NCI-H2171 (cell line): ENCODE measurements at regions not wholly inside any gene's neighbourhood (a gene's known extent, or its start where the extent isn't known, plus 50 kb on each side); places are given as distances from the start of the nearest gene placed in this dataset.

ENCODE experiments used
- DNase-seq: peaks from one replicate; lab custom pipeline; 2025; lab: John Stamatoyannopoulos, UW

DNA sequence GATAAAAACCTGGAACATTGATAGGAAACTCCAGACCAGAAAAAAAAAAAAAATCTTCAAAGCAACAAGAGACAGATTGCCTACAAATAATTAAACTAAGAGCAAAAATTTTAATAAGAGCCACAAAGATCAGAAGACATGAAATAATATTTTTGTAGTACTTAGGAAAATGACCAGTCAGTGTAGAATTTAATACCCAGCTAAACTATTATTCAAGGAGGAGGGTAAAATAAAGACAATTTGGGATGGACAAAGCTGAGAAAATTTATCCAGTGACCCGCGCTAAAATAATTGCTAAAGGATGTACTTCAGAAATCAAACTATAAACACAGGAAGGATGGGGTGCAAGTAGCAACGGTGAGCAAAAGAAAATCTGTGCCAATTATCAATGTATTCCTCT, 133.2 kb downstream of the AQP9 start:
- DNase-seq = no peak

DNA sequence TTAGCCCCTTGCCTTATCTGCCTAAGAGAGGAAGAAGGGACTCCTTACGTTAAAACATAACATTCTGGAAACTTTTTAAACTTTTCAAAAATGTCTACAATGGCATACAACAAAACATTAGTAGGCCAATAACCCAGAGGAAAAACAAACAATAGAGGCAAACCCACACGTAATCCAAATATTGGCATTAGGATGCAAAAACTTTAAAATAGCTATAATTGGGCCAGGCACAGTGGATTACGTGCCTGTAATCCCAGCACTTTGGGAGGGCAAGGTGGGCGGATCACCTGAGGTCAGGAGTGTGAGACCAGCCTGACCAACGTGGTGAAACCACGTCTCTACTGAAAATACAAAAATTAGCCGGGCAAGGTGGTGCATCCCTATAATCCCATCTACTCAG, 134.9 kb downstream of the AQP9 start:
- no peak for DNase-seq

DNA sequence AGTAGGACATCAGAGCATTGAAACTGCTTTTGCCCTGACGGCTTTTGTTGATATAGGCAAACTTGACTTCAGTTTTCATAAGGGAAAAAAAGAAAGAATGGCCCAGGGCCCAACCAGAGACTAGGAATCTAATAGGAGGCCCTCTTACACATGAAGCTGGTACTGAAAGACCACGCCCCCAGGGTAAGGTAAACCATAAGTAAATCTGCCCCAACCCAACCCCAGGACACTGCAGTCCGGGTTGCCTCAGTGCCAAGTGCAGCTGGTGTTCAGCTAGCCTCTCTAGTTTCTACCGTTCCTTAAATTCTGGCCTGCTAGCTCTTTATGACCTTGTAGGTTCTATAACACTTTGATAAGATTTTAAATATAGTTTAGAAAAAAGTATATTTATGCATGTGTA, 136.7 kb downstream of the AQP9 start:
- no peak for DNase-seq

DNA sequence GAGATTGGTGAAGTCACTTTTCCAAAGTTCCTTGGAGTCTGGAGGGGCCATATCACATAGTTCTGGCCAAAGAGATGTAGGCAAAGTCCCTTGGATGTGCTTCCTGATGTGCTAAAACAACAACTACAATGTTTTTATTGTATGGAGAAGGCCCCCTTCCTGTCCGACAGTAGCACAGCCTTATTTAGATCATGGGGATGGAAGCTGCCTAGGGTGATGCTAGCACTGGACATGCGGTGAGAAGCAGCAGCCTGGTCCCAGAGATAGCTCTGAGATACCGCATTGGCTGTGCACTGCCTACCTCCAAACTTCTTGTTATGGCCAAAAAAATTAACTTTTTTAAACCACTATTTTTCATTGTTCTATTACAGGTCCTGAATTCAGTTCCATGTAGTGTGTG, 137.6 kb downstream of the AQP9 start:
- DNase-seq = no peak

DNA sequence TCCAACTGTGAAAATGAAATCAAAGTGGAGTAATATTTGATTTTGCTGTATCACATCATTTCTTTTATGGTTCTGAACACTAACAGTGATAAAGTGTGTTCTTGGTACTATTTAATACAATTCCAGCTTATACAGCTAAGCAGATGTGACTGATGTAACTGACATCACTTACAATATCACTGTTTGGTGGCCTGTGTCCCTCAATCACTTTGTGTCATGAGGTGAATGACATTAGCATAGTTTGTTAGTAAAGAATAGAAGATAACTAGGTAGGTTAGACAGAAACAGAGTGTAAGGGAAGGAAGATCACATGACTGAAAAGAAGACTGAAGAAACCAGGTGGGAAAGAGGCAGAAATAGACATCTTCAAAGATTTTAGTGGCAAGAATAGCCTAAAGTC, 138.7 kb downstream of the AQP9 start:
- no peak for DNase-seq

DNA sequence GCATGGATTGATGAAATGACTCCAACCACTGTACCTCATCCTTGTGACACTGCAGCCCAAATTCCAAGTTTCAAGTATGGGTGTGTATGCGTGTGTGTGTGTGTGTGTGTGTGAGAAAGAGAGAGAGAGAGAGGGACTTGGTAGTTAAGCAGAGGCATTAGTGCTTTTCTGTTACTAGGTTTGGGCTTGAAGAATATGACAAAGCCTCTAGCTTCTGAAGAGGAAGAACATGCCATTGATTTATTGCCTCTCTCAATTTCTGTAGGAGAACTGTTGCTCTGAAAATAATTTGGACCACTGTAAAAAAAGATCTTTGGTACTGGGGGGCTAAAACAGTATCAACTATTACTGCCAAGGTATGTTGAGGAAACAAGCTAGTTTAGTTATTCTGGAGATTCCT, 139.2 kb downstream of the AQP9 start:
- no peak for DNase-seq

DNA sequence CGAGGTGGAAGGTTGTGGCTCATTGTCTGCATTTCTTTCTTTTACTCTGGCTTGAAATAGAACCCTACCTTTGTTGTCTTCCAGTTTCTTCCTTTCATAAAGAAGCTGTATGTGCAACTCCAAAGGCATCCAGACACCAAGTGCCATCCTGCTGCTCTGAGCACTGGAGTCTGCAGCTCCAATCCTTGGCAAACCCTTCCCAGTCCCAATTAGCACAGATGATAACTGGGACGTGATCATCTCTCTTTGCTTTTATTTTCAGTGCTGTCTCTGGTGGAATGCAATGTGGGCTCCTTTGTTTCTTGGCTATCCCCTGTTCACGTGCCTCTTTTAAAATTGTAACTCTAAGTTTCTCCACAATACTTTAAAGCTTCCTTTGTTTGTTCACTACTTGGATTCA, 140.9 kb downstream of the AQP9 start:
- no peak for DNase-seq

DNA sequence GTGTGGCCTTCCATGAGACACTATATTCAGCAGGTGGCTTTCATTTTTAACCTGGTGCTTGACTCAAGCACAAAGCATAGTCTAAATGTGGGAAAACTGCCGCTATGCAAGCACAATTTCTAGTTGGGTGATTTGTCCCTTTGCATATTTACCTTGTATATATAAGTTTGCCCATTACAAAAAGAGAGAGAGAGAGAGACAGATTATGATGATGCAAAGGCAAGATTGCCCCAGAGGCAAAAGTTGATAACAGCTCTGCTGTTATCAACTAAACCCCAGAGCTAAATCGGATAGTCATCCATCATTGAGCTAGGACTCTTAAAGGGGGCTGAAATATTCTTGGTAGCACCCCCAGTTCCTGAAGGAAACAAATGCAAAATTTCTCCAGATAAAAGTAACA, 141.5 kb downstream of the AQP9 start:
- DNase-seq = no peak

DNA sequence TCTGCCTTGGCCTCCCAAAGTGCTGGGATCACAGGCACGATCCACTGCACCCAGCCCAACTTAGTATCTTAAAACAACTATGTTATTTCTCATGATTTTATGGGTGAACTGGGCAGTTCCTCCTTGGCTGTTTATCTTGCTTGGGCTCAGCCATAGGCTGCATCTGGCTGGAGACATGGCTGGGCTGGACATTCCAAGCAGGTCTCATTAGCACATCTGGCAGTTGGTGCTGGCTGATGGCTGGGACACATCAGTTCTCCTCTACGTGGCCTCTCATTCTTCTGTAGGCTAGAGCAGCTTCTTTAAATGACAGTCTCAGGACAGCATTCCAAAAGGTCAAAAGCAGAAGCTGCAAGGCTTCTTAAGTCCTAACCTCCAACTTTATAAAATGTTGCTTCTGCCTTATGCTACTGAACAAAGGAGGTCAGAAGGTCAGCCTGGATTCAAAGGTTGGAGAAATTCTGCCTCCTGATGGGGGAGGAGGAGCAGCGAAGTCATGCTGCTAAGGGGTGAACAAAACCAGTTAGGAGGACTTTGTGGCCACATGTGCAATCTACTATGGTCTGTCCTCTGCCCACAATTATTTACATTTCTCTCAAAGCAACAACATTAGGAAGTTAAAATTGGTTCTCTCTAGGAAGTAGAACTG, 144.0 kb downstream of the AQP9 start:
- DNase-seq = no peak

DNA sequence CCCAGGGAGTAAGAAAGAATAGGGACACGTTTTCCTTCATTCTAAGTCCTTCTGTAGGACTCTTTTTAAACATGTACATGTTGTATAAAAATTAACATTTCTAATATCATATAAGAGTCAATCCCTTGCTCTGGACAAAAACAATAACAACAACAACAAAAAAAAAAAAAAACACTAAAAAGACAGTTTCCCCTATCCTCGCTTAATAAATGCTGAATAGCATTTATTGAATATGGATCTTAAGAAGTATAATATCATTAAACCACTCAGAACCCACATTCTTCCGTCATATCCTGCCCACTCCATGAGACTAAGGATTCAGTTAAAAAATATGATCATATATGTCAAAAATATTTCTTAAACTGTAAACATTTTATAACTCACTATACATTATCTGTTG, 145.1 kb downstream of the AQP9 start:
- DNase-seq = no peak

DNA sequence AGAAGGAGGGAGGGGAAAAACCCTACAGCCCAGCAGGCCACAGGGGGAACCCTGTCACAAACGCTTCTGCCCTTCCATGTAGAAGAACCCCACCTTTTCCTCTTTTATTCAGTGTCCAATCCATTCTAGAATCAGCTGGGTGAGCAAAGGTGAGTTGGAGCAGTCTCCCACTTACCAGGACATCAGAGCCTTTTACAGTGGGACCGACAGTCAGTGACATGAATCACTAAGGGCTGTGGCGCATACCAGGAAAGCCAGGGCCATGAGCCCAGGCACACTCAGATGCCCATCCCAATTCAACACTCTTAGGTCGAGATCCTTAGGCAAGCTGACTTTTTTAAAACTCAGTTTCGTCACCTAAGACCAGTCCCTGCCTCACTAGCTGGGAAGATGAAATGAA, 146.1 kb downstream of the AQP9 start:
- DNase-seq = no peak

DNA sequence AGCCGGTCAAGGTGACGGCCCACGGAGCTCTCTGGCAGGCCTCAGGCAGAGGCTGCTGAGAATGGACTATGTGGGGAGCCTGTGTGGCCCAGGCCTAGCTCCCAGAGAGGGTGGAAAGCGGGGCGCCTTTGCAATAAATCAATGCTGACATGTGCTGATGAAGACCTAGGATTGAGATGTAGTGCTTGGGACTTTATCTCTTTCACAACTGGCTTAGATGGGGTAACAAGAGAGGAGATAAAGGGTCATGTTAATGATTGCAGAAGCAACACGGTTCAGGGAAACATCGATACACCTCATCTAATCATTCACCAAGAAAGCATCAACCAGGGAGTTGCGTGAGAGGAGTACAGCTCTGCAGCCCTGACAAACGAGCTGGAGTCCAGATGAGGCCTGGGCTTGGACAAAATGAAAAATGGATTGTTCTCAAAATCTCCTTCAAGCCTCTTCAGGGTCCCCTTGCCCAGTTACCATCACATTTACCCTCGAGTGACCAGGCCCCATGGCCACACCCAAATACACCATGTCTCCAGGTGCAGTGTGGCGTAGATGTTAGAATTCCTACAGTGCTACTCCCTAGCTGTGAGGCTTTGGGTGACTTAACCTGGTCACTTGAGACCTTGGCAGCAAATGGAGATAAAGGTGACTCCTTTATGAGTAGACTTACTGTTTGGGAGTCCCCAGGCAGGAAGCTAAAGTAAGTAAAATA, 146.4 kb upstream of the LIPC start:
- DNase-seq = no peak

DNA sequence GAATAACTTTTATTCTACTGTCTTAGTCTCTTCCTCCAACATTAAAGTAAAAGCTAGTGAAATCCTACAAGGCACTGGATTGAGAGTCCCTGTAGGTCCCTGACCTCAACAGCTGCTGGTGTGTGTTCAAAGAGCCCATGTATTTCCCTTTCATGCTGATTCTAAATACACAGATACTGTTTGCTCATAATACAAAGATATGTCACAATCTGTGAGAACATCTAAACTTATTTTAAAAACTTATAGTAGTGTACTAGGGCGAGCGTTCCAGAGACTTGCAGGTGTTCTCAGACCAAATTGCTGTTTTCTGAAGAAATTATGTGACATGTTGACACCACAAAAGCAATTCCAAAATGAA, 145.9 kb upstream of the LIPC start:
- DNase-seq = no peak

DNA sequence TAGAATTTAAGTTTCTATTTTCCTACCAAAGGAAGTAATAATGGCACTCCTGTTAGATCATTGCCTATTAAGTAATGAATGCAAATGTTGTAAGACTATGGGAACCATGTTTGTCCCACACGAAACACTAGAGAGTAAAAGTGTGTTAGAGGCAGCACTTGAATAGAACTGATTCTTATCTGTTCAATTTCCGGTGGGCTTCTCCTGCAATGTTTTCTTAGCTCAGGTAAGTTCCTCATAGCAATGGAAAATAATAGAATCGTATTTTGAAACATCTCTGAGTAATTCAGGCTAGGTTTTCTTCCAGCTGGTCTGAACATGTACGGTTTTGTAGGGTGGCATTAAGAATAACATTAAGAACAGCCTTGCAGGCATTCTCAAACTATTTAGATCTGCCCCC, 145.3 kb upstream of the LIPC start:
- no peak for DNase-seq

DNA sequence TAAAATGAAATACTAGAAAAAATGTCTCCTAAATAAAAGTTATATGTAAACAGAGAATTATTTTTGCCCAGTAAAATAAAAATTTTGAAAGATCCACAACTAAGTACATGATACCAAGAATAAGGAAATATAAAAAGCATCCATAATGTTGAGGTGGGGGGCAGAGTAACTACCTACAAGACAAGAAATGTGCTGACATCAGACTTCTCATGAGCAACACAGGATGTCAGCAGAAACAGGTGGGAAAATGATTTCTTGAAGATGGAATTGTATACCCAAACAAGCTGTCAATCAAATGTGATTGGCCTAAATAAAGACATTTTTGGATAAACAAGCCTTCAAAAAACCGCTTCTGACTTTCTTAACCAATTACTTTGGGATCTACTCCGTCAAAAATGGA, 143.9 kb upstream of the LIPC start:
- DNase-seq = no peak

DNA sequence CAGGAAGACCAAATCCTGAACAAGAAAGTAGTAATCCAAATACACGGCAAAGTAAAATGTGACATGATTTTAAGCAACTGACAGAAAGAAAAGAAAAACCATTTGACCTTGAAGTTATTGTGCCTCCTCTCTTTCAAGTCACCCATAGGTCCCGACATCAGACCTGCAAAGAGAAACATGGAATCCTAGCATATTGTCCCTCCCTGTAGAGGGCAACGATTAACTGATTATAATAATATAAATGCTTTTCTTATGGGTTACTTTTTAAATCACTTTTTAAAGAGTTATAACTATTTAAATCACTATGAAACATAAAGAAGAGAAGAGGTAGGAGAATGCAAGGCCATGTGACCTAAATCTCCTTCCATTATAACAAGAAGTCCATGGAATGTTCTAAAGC, 143.2 kb upstream of the LIPC start:
- DNase-seq = no peak

DNA sequence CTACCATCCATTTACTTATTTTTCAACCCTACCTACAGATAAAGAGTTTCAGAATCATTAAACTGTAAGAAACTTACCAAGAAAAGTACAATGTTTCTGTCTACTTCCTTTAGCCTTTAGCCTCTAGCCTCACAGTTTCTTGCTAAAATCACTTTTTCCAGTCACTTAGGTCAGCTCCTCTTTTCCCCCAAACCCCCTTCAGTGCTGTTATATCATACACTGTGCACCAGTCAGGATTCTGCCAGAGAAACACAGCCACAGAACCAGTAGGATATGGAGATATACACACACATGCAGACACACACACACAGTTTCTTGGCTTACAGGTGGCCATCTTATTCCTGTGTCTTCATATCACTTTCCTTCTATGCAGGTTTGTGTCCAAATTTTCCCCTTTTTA, 139.9 kb upstream of the LIPC start:
- DNase-seq = no peak

DNA sequence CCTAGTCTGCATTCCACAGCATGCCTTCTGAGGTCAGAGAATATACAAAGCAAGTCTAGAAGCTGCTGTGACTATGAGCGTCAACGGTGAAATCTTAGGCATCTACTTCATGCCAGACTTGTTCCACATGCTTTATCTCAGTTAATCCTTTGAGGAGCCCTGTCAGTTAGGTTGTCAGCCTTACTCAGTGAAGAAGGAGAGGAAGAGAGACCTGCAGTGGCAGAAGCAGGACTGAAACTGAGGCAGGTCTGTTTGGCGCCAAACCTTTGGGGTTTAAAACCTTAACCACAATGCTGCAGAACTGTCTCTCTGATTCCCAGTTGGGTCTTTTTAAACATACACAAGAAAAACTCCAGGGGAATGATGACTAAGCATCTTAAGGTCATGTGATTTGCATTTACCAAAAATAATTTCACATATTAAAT, 139.0 kb upstream of the LIPC start:
- DNase-seq = no peak

DNA sequence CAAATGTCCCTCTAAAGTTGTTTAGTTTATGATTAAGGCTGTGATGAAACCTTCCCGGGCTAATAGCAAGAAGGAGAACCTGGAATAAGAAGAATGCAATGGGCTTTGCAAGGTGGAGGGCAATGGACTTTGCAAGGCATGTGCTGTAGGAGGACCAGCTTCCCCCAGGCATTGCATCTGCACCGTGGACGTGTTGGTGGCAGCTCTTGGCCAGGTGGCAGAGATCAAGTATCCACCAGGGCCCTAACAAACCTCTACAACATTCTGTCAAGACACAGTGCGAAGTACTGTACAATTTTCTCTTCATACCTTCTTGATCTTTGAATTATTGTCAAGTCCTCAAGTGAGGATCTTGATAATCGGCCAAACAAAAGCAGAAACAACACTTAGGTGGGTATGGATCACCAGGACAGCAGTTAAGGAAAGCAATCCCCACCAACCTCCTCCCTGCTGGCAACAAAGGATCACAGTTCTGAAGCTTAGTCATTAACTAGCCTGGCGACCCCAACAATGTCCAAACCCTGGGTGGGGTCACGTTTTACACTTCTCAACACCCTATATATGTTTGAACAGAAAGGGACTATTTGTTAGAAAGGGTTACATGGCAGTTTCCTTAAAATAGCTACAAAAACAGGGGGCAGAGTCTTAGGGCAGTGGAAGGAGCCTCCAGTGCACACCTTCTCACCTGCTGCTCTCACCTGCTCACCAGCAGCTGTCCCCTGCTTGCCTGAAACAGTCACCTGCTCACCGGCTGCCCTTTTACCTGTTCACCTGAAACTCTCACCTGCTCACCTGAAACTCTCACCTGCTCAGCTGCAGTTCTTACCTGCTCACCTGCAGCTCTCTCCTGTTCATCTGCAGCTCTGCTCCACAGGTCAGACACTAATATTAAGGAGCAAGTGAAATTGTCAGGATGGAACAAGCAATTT, 137.9 kb upstream of the LIPC start:
- DNase-seq = no peak

DNA sequence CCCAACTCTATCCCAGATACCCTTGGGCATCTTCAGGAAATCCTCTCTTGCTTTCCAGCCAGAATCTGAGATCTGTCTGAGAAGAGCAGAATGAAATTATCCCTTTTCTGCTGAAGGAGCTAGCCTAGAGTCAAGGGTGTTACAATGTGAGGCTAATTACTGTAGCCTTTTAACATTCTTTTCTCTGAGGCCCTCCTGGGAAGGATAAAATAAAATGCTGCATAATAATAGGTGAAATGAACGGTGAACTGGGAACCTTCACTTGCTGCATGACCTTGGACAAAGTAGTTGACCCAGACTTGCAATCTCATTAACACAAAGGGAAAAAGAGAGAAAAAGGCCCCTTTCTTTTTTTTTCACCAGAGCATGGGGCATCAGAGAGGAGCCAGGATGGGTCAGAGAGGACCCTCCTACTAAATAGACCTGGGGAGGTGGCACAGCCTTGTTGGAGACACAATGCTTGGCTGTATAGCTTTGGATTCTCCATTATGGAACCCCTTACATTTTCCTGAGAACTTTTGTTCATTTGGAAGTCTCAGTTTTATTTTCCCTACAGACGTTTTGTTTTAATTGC, 137.0 kb upstream of the LIPC start:
- no peak for DNase-seq

DNA sequence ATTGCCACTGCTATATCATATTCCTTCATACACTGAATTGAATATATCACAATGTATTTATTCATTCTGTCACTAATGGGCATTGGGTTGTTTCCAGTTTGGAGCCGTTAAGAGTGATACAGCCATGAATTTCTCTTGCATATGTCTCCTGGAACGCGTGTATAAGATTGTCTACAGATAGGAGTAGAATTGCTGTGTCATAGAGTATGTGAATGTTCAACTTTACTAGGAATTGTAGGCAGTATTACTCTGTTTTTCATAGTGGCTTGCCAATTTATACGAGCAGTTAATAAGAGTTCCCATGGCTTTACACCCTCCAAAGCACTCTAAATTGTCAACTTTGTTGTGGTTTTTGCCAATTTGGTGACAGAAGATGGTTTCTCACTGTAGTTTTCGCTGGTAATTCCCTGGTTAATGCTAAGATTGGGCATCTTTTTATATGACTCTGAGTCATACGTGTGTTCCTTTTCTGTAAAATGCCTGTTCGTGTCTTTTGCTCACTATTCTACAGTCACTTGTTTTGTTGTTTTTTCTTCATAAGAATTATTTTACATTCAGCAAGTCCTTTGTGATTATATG, 136.1 kb upstream of the LIPC start:
- no peak for DNase-seq

DNA sequence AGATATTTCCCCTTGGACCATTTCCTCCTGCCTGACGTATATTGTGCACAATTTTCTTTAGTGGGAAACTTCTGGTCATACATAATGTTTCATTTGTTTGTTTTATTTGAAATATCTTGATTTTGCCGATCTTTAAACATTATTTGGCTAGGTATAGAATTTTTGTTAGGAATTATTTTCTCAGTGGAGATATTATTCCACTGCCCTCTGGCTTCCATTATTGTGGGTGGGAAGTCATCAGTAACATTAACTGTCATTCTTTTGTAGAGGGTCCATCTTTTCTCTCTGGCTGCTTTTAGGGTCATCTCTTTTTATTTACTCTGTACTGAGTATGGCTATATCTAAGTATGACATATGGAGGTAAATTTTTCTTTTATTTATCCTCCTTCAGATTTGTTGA, 135.5 kb upstream of the LIPC start:
- DNase-seq = no peak
